RWPE2 (cell line): ENCODE measurements at regions not wholly inside any gene's neighbourhood (a gene's known extent, or its start where the extent isn't known, plus 50 kb on each side); places are given as distances from the start of the nearest gene placed in this dataset.
A peak's percentile ranks its signal among the peaks of the same experiment; 100 is the strongest.
"Not testable (repeated sequence)": the region's sequence is repeated elsewhere in the genome, so short reads cannot be mapped to it uniquely, and the experiment has no call there.

Experiments
- ATAC-seq: fragments of 200-7000 bp; cut with Tn5 transposase; 3 replicates; pipeline ENCODE4 v1.9.1; 2021; ENCODE audit warnings: low read depth
- DNase-seq: peaks from one replicate; pipeline ENCODE4 v3.0.0-alpha.2; 2020; ENCODE audit warnings: low spot score
- H3K27ac ChIP-seq: fragments of 450-650 bp; 2 replicates; pipeline ENCODE4 v1.5.1; 2017; ENCODE audit warnings: mild to moderate bottlenecking; ENCODE audit not compliant: poor library complexity, severe bottlenecking
- H3K27me3 ChIP-seq: fragments of 250-450 bp; sonication (Bioruptor Pico); 2 replicates; pipeline ENCODE4 v1.5.1; 2021; ENCODE audit warnings: mild to moderate bottlenecking, moderate library complexity; ENCODE audit not compliant: insufficient read depth, poor library complexity, severe bottlenecking
- H3K36me3 ChIP-seq: fragments of 250-450 bp; sonication (Bioruptor Pico); 2 replicates; pipeline ENCODE4 v1.5.1; 2020; ENCODE audit warnings: low read depth, mild to moderate bottlenecking, moderate library complexity
- H3K4me1 ChIP-seq: fragments of 250-450 bp; sonication (Bioruptor Pico); 2 replicates; pipeline ENCODE4 v1.5.1; 2021; ENCODE audit warnings: mild to moderate bottlenecking, moderate library complexity; ENCODE audit not compliant: insufficient read depth, poor library complexity, severe bottlenecking
- H3K4me3 ChIP-seq: fragments of 250-450 bp; sonication (Bioruptor Pico); 2 replicates; pipeline ENCODE4 v1.5.1; 2021; ENCODE audit warnings: mild to moderate bottlenecking, moderate library complexity; ENCODE audit not compliant: severe bottlenecking
- H3K9me3 ChIP-seq: fragments of 250-450 bp; sonication (Bioruptor Pico); 2 replicates; pipeline ENCODE4 v1.5.1; 2021; ENCODE audit warnings: mild to moderate bottlenecking, moderate library complexity; ENCODE audit not compliant: severe bottlenecking

GRCh38 chr21:7777289-7777688, 2744.1 kb upstream of the TPTE start:
- not testable (repeated sequence) for H3K4me3 ChIP-seq, H3K9me3 ChIP-seq, H3K36me3 ChIP-seq, H3K4me1 ChIP-seq, H3K27ac ChIP-seq, ATAC-seq, H3K27me3 ChIP-seq
- DNase-seq = peak; percentile 2

- not testable (repeated sequence) for H3K4me3 ChIP-seq, H3K27me3 ChIP-seq, ATAC-seq, H3K4me1 ChIP-seq, H3K36me3 ChIP-seq, H3K27ac ChIP-seq, H3K9me3 ChIP-seq, DNase-seq
Observed at GRCh38 chr21:7787427-7788078, 2733.8 kb upstream of the TPTE start.

DNA sequence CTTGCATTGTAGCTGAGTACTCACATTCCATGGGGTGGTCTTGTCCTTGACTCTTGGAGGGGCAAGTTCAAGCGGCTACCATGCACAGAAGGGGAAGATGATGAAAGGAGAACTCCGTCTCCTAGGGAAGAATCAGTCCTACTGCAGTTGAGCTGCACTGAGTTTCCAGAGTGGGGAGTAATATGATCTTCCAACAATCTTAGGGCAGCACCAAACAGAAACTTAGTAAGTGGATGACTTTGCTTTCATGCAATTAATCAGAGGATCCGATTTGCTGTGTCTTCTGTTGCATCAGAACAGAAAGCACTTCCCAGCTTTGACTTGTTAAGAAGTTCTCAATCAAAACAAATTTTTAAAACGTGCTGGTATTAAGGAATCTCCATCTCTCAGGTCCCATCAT, 2727.6 kb upstream of the TPTE start:
- ATAC-seq = not testable (repeated sequence)

DNA sequence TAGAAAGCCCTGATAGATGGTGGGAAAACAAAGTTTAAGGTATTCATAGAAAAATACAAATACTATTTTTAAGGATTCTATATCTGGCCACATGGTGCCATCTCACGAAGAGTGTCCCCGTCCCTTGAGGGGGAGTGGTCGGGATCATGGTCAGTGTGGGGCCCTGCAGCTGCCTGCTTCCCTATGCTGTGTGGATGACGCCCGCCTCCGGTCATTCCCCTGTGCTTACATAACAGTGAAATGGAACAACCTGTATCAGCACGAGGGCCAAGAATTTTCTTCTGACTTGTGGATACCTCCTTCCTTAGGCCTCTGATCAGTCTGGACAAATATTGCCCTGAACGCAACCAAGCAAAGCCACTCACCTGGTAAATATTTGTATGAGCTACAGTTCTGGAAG, 2724.1 kb upstream of the TPTE start:
- H3K27me3 ChIP-seq, H3K36me3 ChIP-seq, DNase-seq, ATAC-seq, H3K27ac ChIP-seq, H3K9me3 ChIP-seq, H3K4me1 ChIP-seq, H3K4me3 ChIP-seq: not testable (repeated sequence)

More for the DNA sequence above, 2727.6 kb upstream of the TPTE start:
- not testable (repeated sequence) for H3K9me3 ChIP-seq, H3K4me3 ChIP-seq, H3K27me3 ChIP-seq, DNase-seq, H3K36me3 ChIP-seq, H3K4me1 ChIP-seq, H3K27ac ChIP-seq

- H3K4me3 ChIP-seq, DNase-seq, H3K36me3 ChIP-seq, H3K9me3 ChIP-seq, ATAC-seq, H3K27ac ChIP-seq, H3K27me3 ChIP-seq, H3K4me1 ChIP-seq: not testable (repeated sequence)
Observed at GRCh38 chr21:7798446-7798845, 2722.9 kb upstream of the TPTE start.

- not testable (repeated sequence) for H3K4me3 ChIP-seq, DNase-seq, H3K4me1 ChIP-seq, H3K27me3 ChIP-seq, H3K36me3 ChIP-seq, H3K9me3 ChIP-seq, H3K27ac ChIP-seq
- ATAC-seq = peak; percentile 73; the same call in 2 of the 3 replicates
Observed at GRCh38 chr21:7799697-7800096, 2721.7 kb upstream of the TPTE start.

GRCh38 chr21:7813475-7813874, 2707.9 kb upstream of the TPTE start:
- H3K27me3 ChIP-seq, DNase-seq, H3K36me3 ChIP-seq, H3K4me3 ChIP-seq, H3K9me3 ChIP-seq, H3K4me1 ChIP-seq, H3K27ac ChIP-seq: not testable (repeated sequence)
- 0 out of 3 replicates have a peak, but pooled peaks have one; percentile 40 for ATAC-seq

- H3K27me3 ChIP-seq, H3K27ac ChIP-seq, H3K4me1 ChIP-seq, H3K4me3 ChIP-seq, DNase-seq, H3K36me3 ChIP-seq, H3K9me3 ChIP-seq, ATAC-seq: not testable (repeated sequence)
Observed at GRCh38 chr21:7817013-7817412, 2704.4 kb upstream of the TPTE start.

GRCh38 chr21:7819301-7819700, 2702.1 kb upstream of the TPTE start:
- H3K4me1 ChIP-seq, H3K4me3 ChIP-seq, H3K27me3 ChIP-seq, ATAC-seq, H3K9me3 ChIP-seq, DNase-seq, H3K27ac ChIP-seq, H3K36me3 ChIP-seq: not testable (repeated sequence)

- not testable (repeated sequence) for H3K4me1 ChIP-seq, H3K9me3 ChIP-seq, H3K27ac ChIP-seq, H3K4me3 ChIP-seq, H3K27me3 ChIP-seq, H3K36me3 ChIP-seq, ATAC-seq, DNase-seq
Observed at GRCh38 chr21:7825627-7826026, 2695.8 kb upstream of the TPTE start.

GRCh38 chr21:7826174-7826573, 2695.2 kb upstream of the TPTE start:
- not testable (repeated sequence) for H3K36me3 ChIP-seq, H3K4me3 ChIP-seq, H3K27ac ChIP-seq, H3K4me1 ChIP-seq, H3K27me3 ChIP-seq, H3K9me3 ChIP-seq, DNase-seq
- ATAC-seq = peak; percentile 89

- not testable (repeated sequence) for H3K4me3 ChIP-seq, ATAC-seq, H3K4me1 ChIP-seq, H3K27me3 ChIP-seq, H3K9me3 ChIP-seq, H3K27ac ChIP-seq, DNase-seq, H3K36me3 ChIP-seq
Observed at GRCh38 chr21:7828260-7828659, 2693.1 kb upstream of the TPTE start.
